ENCODE measurements at regions not wholly inside any gene's neighbourhood (a gene's known extent, or its start where the extent isn't known, plus 50 kb on each side); places are given as distances from the start of the nearest gene placed in this dataset.

DNA sequence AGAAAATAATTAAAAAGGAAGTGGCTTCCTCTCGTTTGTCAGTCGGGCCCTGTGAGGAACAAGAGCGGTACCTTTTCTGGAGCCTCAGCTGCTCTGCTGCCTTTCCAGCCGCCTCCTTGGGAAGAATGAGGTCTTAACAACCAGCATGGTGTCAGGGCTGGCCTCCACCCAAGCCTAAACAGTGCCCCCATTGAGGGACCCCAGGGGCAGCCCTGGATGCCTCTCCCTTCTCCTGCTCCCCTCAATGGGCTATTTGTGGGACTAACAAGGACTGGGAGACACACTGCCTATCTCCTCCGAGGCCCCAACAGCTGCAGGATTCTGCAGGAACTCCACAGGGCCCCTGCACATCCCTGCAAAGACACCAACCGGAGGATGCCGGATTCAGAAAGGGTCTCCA lies 155.4 kb upstream of the MAP3K1 start:
- ChIA-PET CTCF (no interaction called here), POLR2A (no interaction called here)
- peaks cover 4 to 36% (median 15%) of the 10 kb centered on the region in 3 donors for H3K4me1 Mint-ChIP-seq
- H3K36me3 Mint-ChIP-seq, result no peaks in the 10 kb centered on the region
- no peaks in the 10 kb centered on the region for H3K36me3 ChIP-seq (ENCODE audit: control insufficient read depth in 2 of 2, extremely low read depth in 1 of 2, insufficient read depth in 1 of 2, low read length in 1 of 2)
- H3K9me3 Mint-ChIP-seq, result peaks cover 0 to 8% (median 0%) of the 10 kb centered on the region in 3 donors
- H3K4me3 ChIP-seq (ENCODE audit: control insufficient read depth in 1 of 2, extremely low read depth in 1 of 2, low read length in 1 of 2), result no peak overlapping the region
- H3K27ac ChIP-seq (ENCODE audit: low read length), result no peak overlapping the region
- no peaks in the 10 kb centered on the region for H3K27me3 Mint-ChIP-seq
- no peak overlapping the region for H3K4me3 Mint-ChIP-seq
- no peak overlapping the region for H3K27ac Mint-ChIP-seq
- ATAC-seq (replicated peaks in 1 of 4), result no peak
- no peaks in the 10 kb centered on the region for H3K27me3 ChIP-seq (replicated peaks in 1 of 2; ENCODE audit: control insufficient read depth in 2 of 2, extremely low read depth in 1 of 2, insufficient read depth in 2 of 2, low read length in 1 of 2)
- H3K9me3 ChIP-seq, result no peaks in the 10 kb centered on the region
- DNase-seq, result no peak
- 88% methylated on average over 1 of the region's 7 CpGs for WGBS (ENCODE audit: insufficient coverage)
- H3K4me1 ChIP-seq (ENCODE audit: control insufficient read depth in 1 of 2, extremely low read depth in 1 of 2, insufficient read depth in 2 of 2, low read length in 2 of 2), result no peaks in the 10 kb centered on the region

GRCh38 chr5:56658972-56659371 lies 156.4 kb upstream of the MAP3K1 start:
- Histone ChIP-seq H3K4me3 (ENCODE audit: control insufficient read depth in 1 of 2, extremely low read depth in 1 of 2, low read length in 1 of 2) (no peak overlapping the region), H3K4me1 (ENCODE audit: control insufficient read depth in 1 of 2, extremely low read depth in 1 of 2, insufficient read depth in 2 of 2, low read length in 2 of 2) (no peaks in the 10 kb centered on the region), H3K27ac (ENCODE audit: low read length) (no peak overlapping the region), H3K36me3 (ENCODE audit: control insufficient read depth in 2 of 2, extremely low read depth in 1 of 2, insufficient read depth in 1 of 2, low read length in 1 of 2) (no peaks in the 10 kb centered on the region), H3K9me3 (no peaks in the 10 kb centered on the region), H3K27me3 (replicated peaks in 1 of 2; ENCODE audit: control insufficient read depth in 2 of 2, extremely low read depth in 1 of 2, insufficient read depth in 2 of 2, low read length in 1 of 2) (no peaks in the 10 kb centered on the region)
- no peak for DNase-seq
- Mint-ChIP-seq H3K9me3 (peaks cover 0 to 4% (median 0%) of the 10 kb centered on the region in 3 donors), H3K36me3 (no peaks in the 10 kb centered on the region), H3K4me3 (no peak overlapping the region), H3K27ac (no peak overlapping the region), H3K4me1 (peaks cover 4 to 40% (median 15%) of the 10 kb centered on the region in 3 donors), H3K27me3 (no peaks in the 10 kb centered on the region)
- POLR2A ChIA-PET, result no interaction called here
- WGBS (ENCODE audit: insufficient coverage), result 100% methylated on average over 1 of the region's 1 CpG
- no peak for ATAC-seq (replicated peaks in 1 of 4)
- CTCF ChIA-PET, result no interaction called here

GRCh38 chr5:56656846-56657726 lies 158.3 kb upstream of the MAP3K1 start:
- Mint-ChIP-seq H3K36me3 (no peaks in the 10 kb centered on the region), H3K27me3 (no peaks in the 10 kb centered on the region), H3K9me3 (peaks cover 0 to 4% (median 0%) of the 10 kb centered on the region in 3 donors), H3K27ac (no peak overlapping the region), H3K4me1 (peaks cover 3 to 40% (median 10%) of the 10 kb centered on the region in 3 donors), H3K4me3 (no peak overlapping the region)
- no CpG with 5 or more reads among the region's 2 CpGs for WGBS (ENCODE audit: insufficient coverage)
- POLR2A ChIA-PET, result interaction anchor here in 1 of 2 donors (0.6 kb wide), 1 partner anchor 82 kb away, joined by 4 read pairs; no protein-coding TSS in a partner anchor
- CTCF ChIA-PET, result no interaction called here
- DNase-seq (no peak), ATAC-seq (replicated peaks in 1 of 4) (no peak)
- Histone ChIP-seq H3K27ac (ENCODE audit: low read length) (no peak overlapping the region), H3K9me3 (no peaks in the 10 kb centered on the region), H3K4me1 (ENCODE audit: control insufficient read depth in 1 of 2, extremely low read depth in 1 of 2, insufficient read depth in 2 of 2, low read length in 2 of 2) (no peaks in the 10 kb centered on the region), H3K4me3 (ENCODE audit: control insufficient read depth in 1 of 2, extremely low read depth in 1 of 2, low read length in 1 of 2) (no peak overlapping the region), H3K27me3 (replicated peaks in 1 of 2; ENCODE audit: control insufficient read depth in 2 of 2, extremely low read depth in 1 of 2, insufficient read depth in 2 of 2, low read length in 1 of 2) (no peaks in the 10 kb centered on the region), H3K36me3 (ENCODE audit: control insufficient read depth in 2 of 2, extremely low read depth in 1 of 2, insufficient read depth in 1 of 2, low read length in 1 of 2) (no peaks in the 10 kb centered on the region)

- Histone ChIP-seq H3K4me1 (ENCODE audit: control insufficient read depth in 1 of 2, extremely low read depth in 1 of 2, insufficient read depth in 2 of 2, low read length in 2 of 2) (peaks cover 10 to 20% of the 10 kb centered on the region in 2 experiments), H3K9me3 (no peaks in the 10 kb centered on the region), H3K27ac (ENCODE audit: low read length) (no peak overlapping the region), H3K27me3 (replicated peaks in 1 of 2; ENCODE audit: control insufficient read depth in 2 of 2, extremely low read depth in 1 of 2, insufficient read depth in 2 of 2, low read length in 1 of 2) (no peaks in the 10 kb centered on the region), H3K4me3 (ENCODE audit: control insufficient read depth in 1 of 2, extremely low read depth in 1 of 2, low read length in 1 of 2) (no peak overlapping the region), H3K36me3 (ENCODE audit: control insufficient read depth in 2 of 2, extremely low read depth in 1 of 2, insufficient read depth in 1 of 2, low read length in 1 of 2) (no peaks in the 10 kb centered on the region)
- DNase-seq, result no peak
- no peak overlapping the region for H3K27ac Mint-ChIP-seq
- peaks cover 23 to 58% (median 35%) of the 10 kb centered on the region in 3 donors for H3K4me1 Mint-ChIP-seq
- ChIA-PET CTCF (no interaction called here), POLR2A (no interaction called here)
- no peak overlapping the region for H3K4me3 Mint-ChIP-seq
- ATAC-seq (replicated peaks in 1 of 4), result no peak
- no peaks in the 10 kb centered on the region for H3K27me3 Mint-ChIP-seq
- H3K9me3 Mint-ChIP-seq, result peaks cover 0 to 4% (median 0%) of the 10 kb centered on the region in 3 donors
- H3K36me3 Mint-ChIP-seq, result no peaks in the 10 kb centered on the region
Observed at GRCh38 chr5:56651893-56652292, 163.5 kb upstream of the MAP3K1 start.

DNA sequence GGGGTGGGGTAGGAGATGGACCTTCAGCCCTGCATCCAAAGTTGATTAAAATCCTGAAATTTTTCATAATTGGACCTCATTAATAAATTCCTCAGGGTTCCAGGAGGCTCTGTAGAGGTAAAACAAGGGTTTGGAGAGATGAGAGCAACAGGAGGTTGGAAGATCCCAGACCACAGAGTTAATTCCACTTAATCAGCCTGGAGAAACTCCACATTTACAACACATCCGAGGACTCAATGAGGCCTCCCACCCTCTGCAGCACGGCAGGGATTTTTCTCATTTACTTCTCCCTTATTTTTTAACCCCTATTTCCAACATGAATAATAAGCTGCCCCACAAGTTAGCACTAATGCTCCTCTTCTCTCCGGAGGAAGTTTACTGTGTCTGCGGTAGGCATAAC lies 165.0 kb upstream of the MAP3K1 start:
- H3K4me1 Mint-ChIP-seq, result peaks cover 26 to 53% (median 39%) of the 10 kb centered on the region in 3 donors
- no peak overlapping the region for H3K4me3 ChIP-seq (ENCODE audit: control insufficient read depth in 1 of 2, extremely low read depth in 1 of 2, low read length in 1 of 2)
- no peaks in the 10 kb centered on the region for H3K36me3 ChIP-seq (ENCODE audit: control insufficient read depth in 2 of 2, extremely low read depth in 1 of 2, insufficient read depth in 1 of 2, low read length in 1 of 2)
- ATAC-seq (replicated peaks in 1 of 4) (no peak), DNase-seq (no peak)
- H3K4me3 Mint-ChIP-seq, result no peak overlapping the region
- H3K4me1 ChIP-seq (ENCODE audit: control insufficient read depth in 1 of 2, extremely low read depth in 1 of 2, insufficient read depth in 2 of 2, low read length in 2 of 2), result peaks cover 12 to 20% of the 10 kb centered on the region in 2 experiments
- no peaks in the 10 kb centered on the region for H3K27me3 Mint-ChIP-seq
- H3K36me3 Mint-ChIP-seq, result no peaks in the 10 kb centered on the region
- ChIA-PET CTCF (no interaction called here), POLR2A (interaction anchor here in 1 of 2 donors (0.6 kb wide), 1 partner anchor 165 kb away, joined by 3 read pairs; no protein-coding TSS in a partner anchor)
- no peaks in the 10 kb centered on the region for H3K27me3 ChIP-seq (replicated peaks in 1 of 2; ENCODE audit: control insufficient read depth in 2 of 2, extremely low read depth in 1 of 2, insufficient read depth in 2 of 2, low read length in 1 of 2)
- WGBS (ENCODE audit: insufficient coverage), result 88% methylated on average over 4 of the region's 4 CpGs
- no peak overlapping the region for H3K27ac Mint-ChIP-seq
- H3K9me3 ChIP-seq, result no peaks in the 10 kb centered on the region
- no peak overlapping the region for H3K27ac ChIP-seq (ENCODE audit: low read length)
- peaks cover 0 to 2% (median 0%) of the 10 kb centered on the region in 3 donors for H3K9me3 Mint-ChIP-seq

DNA sequence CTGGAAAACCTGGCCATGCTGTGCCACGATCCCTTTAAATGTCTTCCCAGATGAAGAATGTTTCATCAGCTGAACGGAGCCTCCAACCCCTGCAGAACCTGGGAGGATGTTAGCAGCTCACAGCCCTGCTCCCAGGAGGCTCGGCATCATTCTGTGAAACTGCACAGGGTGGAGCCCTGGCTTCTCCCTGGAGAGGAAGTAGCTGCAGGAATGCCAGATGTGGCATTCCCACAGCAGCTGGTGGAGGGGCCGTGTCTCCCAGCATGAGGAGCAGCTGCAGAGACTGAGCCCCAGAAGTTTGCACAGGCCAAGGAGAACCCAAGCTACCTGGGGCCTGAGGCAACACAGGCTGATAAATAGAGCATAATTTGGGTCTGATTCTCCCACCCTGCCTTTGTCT lies 165.8 kb upstream of the MAP3K1 start:
- no peaks in the 10 kb centered on the region for H3K9me3 Mint-ChIP-seq
- no peak for DNase-seq
- no peak overlapping the region for H3K4me3 Mint-ChIP-seq
- Histone ChIP-seq H3K27ac (ENCODE audit: low read length) (no peak overlapping the region), H3K27me3 (replicated peaks in 1 of 2; ENCODE audit: control insufficient read depth in 2 of 2, extremely low read depth in 1 of 2, insufficient read depth in 2 of 2, low read length in 1 of 2) (no peaks in the 10 kb centered on the region), H3K4me3 (ENCODE audit: control insufficient read depth in 1 of 2, extremely low read depth in 1 of 2, low read length in 1 of 2) (no peak overlapping the region), H3K4me1 (ENCODE audit: control insufficient read depth in 1 of 2, extremely low read depth in 1 of 2, insufficient read depth in 2 of 2, low read length in 2 of 2) (peaks cover 12 to 20% of the 10 kb centered on the region in 2 experiments), H3K36me3 (ENCODE audit: control insufficient read depth in 2 of 2, extremely low read depth in 1 of 2, insufficient read depth in 1 of 2, low read length in 1 of 2) (no peaks in the 10 kb centered on the region), H3K9me3 (no peaks in the 10 kb centered on the region)
- H3K27ac Mint-ChIP-seq, result no peak overlapping the region
- H3K4me1 Mint-ChIP-seq, result peaks cover 28 to 52% (median 44%) of the 10 kb centered on the region in 3 donors
- no peaks in the 10 kb centered on the region for H3K36me3 Mint-ChIP-seq
- no peaks in the 10 kb centered on the region for H3K27me3 Mint-ChIP-seq
- ChIA-PET CTCF (interaction anchor here in 1 of 2 donors (0.6 kb wide), 1 partner anchor 250 kb away, joined by 3 read pairs; no protein-coding TSS in a partner anchor), POLR2A (interaction anchor here in 1 of 2 donors (0.7 kb wide), 1 partner anchor 929 kb away, joined by 4 read pairs; no protein-coding TSS in a partner anchor)
- WGBS (ENCODE audit: insufficient coverage), result 93% methylated on average over 4 of the region's 4 CpGs
- no peak for ATAC-seq (replicated peaks in 1 of 4)
